ENCODE measurements at regions not wholly inside any gene's neighbourhood (a gene's known extent, or its start where the extent isn't known, plus 50 kb on each side); places are given as distances from the start of the nearest gene placed in this dataset.

DNA sequence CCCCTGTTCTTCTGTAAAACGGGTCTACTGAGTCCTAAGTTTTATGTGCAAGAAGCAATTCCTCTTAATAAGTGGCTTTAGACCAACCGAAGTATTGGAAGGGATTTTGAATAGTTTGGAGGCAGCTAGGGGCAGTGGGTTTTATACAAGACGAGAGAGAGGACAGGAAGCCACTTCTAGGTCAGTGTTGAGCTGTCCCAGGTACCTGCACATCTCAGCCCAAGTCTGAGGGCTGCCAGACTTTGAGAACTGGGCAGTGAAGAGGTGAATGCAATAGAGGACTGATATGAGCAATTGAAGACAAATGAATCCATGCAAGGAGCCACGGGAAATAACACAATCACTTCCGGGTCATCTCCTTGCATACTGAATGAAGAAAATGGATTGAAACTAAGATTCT, 273.5 kb downstream of the KLF6 start:
- Histone ChIP-seq H3K27ac (no peak overlapping the region), H3K4me3 (no peak overlapping the region), H3K9me3 (no peaks in the 10 kb centered on the region), H3K4me1 (peaks cover 3% of the 10 kb centered on the region), H3K36me3 (no peaks in the 10 kb centered on the region), H3K27me3 (no peaks in the 10 kb centered on the region)
- WGBS = 87% methylated on average over 5 of the region's 5 CpGs
- no peak for DNase-seq (ENCODE audit: low spot score in 2 of 2)
- TF ChIP-seq EP300 (IDR thresholded peaks at IDR 0.05) (no peak), POLR2A (IDR thresholded peaks at IDR 0.05) (no peak), POLR2AphosphoS5 (IDR thresholded peaks at IDR 0.05) (no peak)
- TF ChIP-seq, protein P1, sequence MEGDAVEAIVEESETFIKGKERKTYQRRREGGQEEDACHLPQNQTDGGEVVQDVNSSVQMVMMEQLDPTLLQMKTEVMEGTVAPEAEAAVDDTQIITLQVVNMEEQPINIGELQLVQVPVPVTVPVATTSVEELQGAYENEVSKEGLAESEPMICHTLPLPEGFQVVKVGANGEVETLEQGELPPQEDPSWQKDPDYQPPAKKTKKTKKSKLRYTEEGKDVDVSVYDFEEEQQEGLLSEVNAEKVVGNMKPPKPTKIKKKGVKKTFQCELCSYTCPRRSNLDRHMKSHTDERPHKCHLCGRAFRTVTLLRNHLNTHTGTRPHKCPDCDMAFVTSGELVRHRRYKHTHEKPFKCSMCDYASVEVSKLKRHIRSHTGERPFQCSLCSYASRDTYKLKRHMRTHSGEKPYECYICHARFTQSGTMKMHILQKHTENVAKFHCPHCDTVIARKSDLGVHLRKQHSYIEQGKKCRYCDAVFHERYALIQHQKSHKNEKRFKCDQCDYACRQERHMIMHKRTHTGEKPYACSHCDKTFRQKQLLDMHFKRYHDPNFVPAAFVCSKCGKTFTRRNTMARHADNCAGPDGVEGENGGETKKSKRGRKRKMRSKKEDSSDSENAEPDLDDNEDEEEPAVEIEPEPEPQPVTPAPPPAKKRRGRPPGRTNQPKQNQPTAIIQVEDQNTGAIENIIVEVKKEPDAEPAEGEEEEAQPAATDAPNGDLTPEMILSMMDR (IDR thresholded peaks at IDR 0.05) = no peak

DNA sequence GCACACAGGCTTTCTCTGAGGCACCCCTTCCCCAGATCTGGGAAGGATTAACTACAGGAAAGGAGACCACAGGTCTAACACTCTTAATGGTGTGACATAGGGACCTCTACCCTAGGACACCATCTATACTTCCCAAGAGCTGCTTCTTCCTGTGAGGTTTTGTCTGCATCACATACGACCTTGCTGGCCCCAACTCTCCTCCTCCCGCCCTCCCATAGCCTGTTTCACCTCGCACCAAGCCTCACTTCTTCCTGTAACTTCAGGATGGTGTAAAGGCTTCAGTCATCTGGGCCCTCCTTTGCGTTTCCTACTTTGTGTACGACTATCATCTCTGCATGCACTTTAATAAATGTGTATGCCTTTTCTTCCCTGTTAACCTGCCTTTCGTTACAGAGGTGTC, 274.3 kb downstream of the KLF6 start:
- no peaks in the 10 kb centered on the region for H3K4me1 ChIP-seq
- no peaks in the 10 kb centered on the region for H3K9me3 ChIP-seq
- no peak overlapping the region for H3K4me3 ChIP-seq
- WGBS = 78% methylated on average over 6 of the region's 6 CpGs
- no peaks in the 10 kb centered on the region for H3K27me3 ChIP-seq
- H3K27ac ChIP-seq = no peak overlapping the region
- TF ChIP-seq, protein P1 (IDR thresholded peaks at IDR 0.05) = no peak
- TF ChIP-seq POLR2AphosphoS5 (IDR thresholded peaks at IDR 0.05) (no peak), EP300 (IDR thresholded peaks at IDR 0.05) (no peak), POLR2A (IDR thresholded peaks at IDR 0.05) (no peak)
- H3K36me3 ChIP-seq = no peaks in the 10 kb centered on the region
- no peak for DNase-seq (ENCODE audit: low spot score in 2 of 2)

DNA sequence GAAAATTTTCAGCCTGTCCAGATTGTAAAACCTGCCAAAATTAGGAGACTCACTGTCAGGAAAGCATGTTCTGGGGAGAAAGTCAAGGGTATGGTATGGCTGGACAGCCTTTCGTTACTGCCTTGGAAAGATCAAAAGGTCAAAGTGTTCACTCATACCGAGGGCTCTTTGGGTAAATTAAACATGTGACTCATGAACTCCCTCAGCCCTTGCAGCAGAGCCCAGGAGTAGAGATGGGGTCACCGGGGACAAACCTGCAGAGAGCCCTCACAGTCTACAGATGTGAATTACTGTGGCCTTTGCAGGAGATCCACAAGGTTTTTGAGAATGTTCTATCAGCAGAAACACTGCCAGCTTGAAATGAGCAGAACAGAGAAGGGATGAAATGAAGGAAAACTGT, 275.7 kb downstream of the KLF6 start:
- TF ChIP-seq EP300 (IDR thresholded peaks at IDR 0.05) (no peak), POLR2A (IDR thresholded peaks at IDR 0.05) (no peak), POLR2AphosphoS5 (IDR thresholded peaks at IDR 0.05) (no peak)
- TF ChIP-seq, protein P1 (IDR thresholded peaks at IDR 0.05) = no peak
- Histone ChIP-seq H3K4me3 (no peak overlapping the region), H3K36me3 (no peaks in the 10 kb centered on the region), H3K27ac (no peak overlapping the region), H3K27me3 (no peaks in the 10 kb centered on the region), H3K4me1 (no peaks in the 10 kb centered on the region), H3K9me3 (no peaks in the 10 kb centered on the region)
- DNase-seq (ENCODE audit: low spot score in 2 of 2) = no peak
- WGBS = 81% methylated on average over 3 of the region's 3 CpGs

DNA sequence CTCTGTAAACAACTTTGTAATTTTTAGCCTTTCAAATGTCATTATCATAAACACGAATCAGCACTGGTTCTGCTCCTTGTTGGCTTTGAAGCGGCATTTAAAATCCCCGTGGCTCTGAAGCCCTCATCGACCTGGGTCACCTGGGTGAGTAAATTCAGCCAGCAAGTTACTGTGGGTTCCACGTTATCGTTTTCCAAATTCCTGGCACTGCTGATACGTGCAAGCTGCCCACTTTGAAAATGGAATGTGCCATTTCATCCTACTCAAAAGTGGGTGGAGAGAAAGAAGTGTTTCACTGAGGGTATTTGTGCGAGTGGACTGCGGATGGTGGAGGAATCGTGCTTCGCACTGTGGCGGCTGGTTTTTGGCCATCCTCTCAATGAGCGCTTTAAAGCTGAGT, 281.7 kb downstream of the KLF6 start:
- Histone ChIP-seq H3K27me3 (no peaks in the 10 kb centered on the region), H3K9me3 (no peaks in the 10 kb centered on the region), H3K27ac (no peak overlapping the region), H3K4me3 (no peak overlapping the region), H3K4me1 (peaks cover 6% of the 10 kb centered on the region), H3K36me3 (no peaks in the 10 kb centered on the region)
- DNase-seq (ENCODE audit: low spot score in 2 of 2) = no peak
- WGBS = 83% methylated on average over 13 of the region's 13 CpGs
- TF ChIP-seq, protein P1 (IDR thresholded peaks at IDR 0.05) = no peak
- TF ChIP-seq EP300 (IDR thresholded peaks at IDR 0.05) (no peak), POLR2AphosphoS5 (IDR thresholded peaks at IDR 0.05) (no peak), POLR2A (IDR thresholded peaks at IDR 0.05) (no peak)

DNA sequence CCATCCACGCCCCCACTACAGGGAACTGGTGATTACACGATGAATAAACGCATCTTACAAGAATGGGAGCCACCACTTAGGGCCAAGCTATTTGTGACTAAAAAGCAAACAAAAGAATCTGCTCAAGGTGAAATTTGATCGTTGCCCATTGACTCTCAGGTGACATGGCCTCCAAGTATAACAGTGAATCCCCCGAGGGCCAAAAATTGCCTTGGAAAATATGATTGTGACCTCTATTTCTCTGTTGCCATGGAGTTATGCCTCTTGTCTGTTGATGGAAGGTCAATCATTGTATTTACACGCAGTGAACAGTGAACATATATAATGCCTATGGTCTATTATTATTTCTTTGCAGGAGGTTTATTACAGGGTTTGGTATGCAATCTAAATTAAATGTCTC, 282.3 kb downstream of the KLF6 start:
- H3K36me3 ChIP-seq = no peaks in the 10 kb centered on the region
- DNase-seq (ENCODE audit: low spot score in 2 of 2) = no peak
- no peak for TF ChIP-seq EP300 (IDR thresholded peaks at IDR 0.05)
- no peak for TF ChIP-seq POLR2AphosphoS5 (IDR thresholded peaks at IDR 0.05)
- TF ChIP-seq, protein P1 (IDR thresholded peaks at IDR 0.05) = no peak
- TF ChIP-seq POLR2A (IDR thresholded peaks at IDR 0.05) = no peak
- H3K9me3 ChIP-seq = no peaks in the 10 kb centered on the region
- no peak overlapping the region for H3K27ac ChIP-seq
- no peaks in the 10 kb centered on the region for H3K27me3 ChIP-seq
- H3K4me1 ChIP-seq = peaks cover 6% of the 10 kb centered on the region
- no peak overlapping the region for H3K4me3 ChIP-seq
- 87% methylated on average over 6 of the region's 6 CpGs for WGBS

Measured in suprapubic skin (tissue), 4 donors.